Activated gamma-delta T cell (primary cell): ENCODE measurements at regions not wholly inside any gene's neighbourhood (a gene's known extent, or its start where the extent isn't known, plus 50 kb on each side); places are given as distances from the start of the nearest gene placed in this dataset.
A peak's percentile ranks its signal among the peaks of the same experiment; 100 is the strongest.

ENCODE experiments used
- DNase-seq: peaks from one replicate; lab custom pipeline; 2025; lab: John Stamatoyannopoulos, UW

- no peak for DNase-seq
These were observed 1151.2 kb downstream of the PCDH17 start for GRCh38 chr13:58782736-58783135.

GRCh38 chr13:58792854-58793253, 1161.3 kb downstream of the PCDH17 start:
- no peak for DNase-seq

- no peak for DNase-seq
These were observed 1164.2 kb downstream of the PCDH17 start for GRCh38 chr13:58795715-58796114.

GRCh38 chr13:58804832-58805231, 1173.3 kb downstream of the PCDH17 start:
- DNase-seq = no peak

- DNase-seq = no peak
These were observed 1174.9 kb downstream of the PCDH17 start for GRCh38 chr13:58806401-58806800.

GRCh38 chr13:58823701-58824100, 1192.2 kb downstream of the PCDH17 start:
- DNase-seq = no peak

GRCh38 chr13:58827904-58828303, 1196.4 kb downstream of the PCDH17 start:
- no peak for DNase-seq

- no peak for DNase-seq
These were observed 1199.3 kb downstream of the PCDH17 start for GRCh38 chr13:58830841-58831240.

- no peak for DNase-seq
These were observed 1207.1 kb downstream of the PCDH17 start for GRCh38 chr13:58838615-58839014.

- DNase-seq = no peak
These were observed 1211.5 kb downstream of the PCDH17 start for GRCh38 chr13:58843071-58843470.

- no peak for DNase-seq
These were observed 1212.0 kb downstream of the PCDH17 start for GRCh38 chr13:58843567-58843966.

GRCh38 chr13:58850161-58850560, 1218.6 kb downstream of the PCDH17 start:
- no peak for DNase-seq

- DNase-seq = no peak
These were observed 1220.5 kb downstream of the PCDH17 start for GRCh38 chr13:58852076-58852475.

GRCh38 chr13:58855283-58855682, 1223.7 kb downstream of the PCDH17 start:
- DNase-seq = no peak

- DNase-seq = peak; percentile 5
These were observed 1227.4 kb downstream of the PCDH17 start for GRCh38 chr13:58858870-58859371.

GRCh38 chr13:58865286-58865685, 1233.7 kb downstream of the PCDH17 start:
- DNase-seq = no peak

- DNase-seq = no peak
These were observed 1238.0 kb downstream of the PCDH17 start for GRCh38 chr13:58869566-58869965.

GRCh38 chr13:58876473-58876872, 1244.9 kb downstream of the PCDH17 start:
- DNase-seq = no peak

- no peak for DNase-seq
These were observed 1247.6 kb downstream of the PCDH17 start for GRCh38 chr13:58879114-58879513.

- DNase-seq = no peak
These were observed 1251.0 kb downstream of the PCDH17 start for GRCh38 chr13:58882516-58882915.

GRCh38 chr13:58883405-58883804, 1251.9 kb downstream of the PCDH17 start:
- no peak for DNase-seq

- no peak for DNase-seq
These were observed 1253.0 kb downstream of the PCDH17 start for GRCh38 chr13:58884353-58885209.

GRCh38 chr13:58889474-58889873, 1257.9 kb downstream of the PCDH17 start:
- DNase-seq = no peak

- no peak for DNase-seq
These were observed 1261.9 kb downstream of the PCDH17 start for GRCh38 chr13:58893396-58893795.
